H9 (cell line): ENCODE measurements at regions not wholly inside any gene's neighbourhood (a gene's known extent, or its start where the extent isn't known, plus 50 kb on each side); places are given as distances from the start of the nearest gene placed in this dataset.

Experiments used
- DNase-seq: peaks from one replicate; pipeline ENCODE4 v3.0.0-alpha.2; 2017
- H2AFZ ChIP-seq: one replicate; pipeline ENCODE4 v1.6.1; 2013; ENCODE audit warnings: mild to moderate bottlenecking, low read length, control low read depth, moderate library complexity
- H2AK5ac ChIP-seq: 2 replicates; pipeline ENCODE4 v1.6.1; 2013; ENCODE audit warnings: low read length, control low read depth, mixed read lengths; ENCODE audit not compliant: insufficient read length
- H2BK120ac ChIP-seq: one replicate; pipeline ENCODE4 v1.6.1; 2013; ENCODE audit warnings: low read depth, mild to moderate bottlenecking, low read length, control low read depth, inconsistent platforms; ENCODE audit not compliant: poor library complexity, severe bottlenecking
- H2BK12ac ChIP-seq: 2 replicates; pipeline ENCODE4 v1.6.1; 2013; ENCODE audit warnings: low read length, control low read depth, mixed read lengths, low read depth; ENCODE audit not compliant: insufficient read length
- H2BK15ac ChIP-seq: 2 replicates; pipeline ENCODE4 v1.6.1; 2013; ENCODE audit warnings: low read depth, low read length, control low read depth
- H2BK20ac ChIP-seq: one replicate; pipeline ENCODE4 v1.6.1; 2013; ENCODE audit warnings: low read depth, mild to moderate bottlenecking, low read length, control low read depth, inconsistent platforms; ENCODE audit not compliant: poor library complexity, severe bottlenecking
- H2BK5ac ChIP-seq: 2 replicates; pipeline ENCODE4 v1.6.1; 2013; ENCODE audit warnings: low read length, control low read depth, mixed read lengths; ENCODE audit not compliant: insufficient read length
- H3K14ac ChIP-seq: 2 replicates; pipeline ENCODE4 v1.6.1; 2013; ENCODE audit warnings: low read length, control low read depth; ENCODE audit not compliant: insufficient read depth
- H3K18ac ChIP-seq: 2 replicates; pipeline ENCODE4 v1.6.1; 2013; ENCODE audit warnings: low read depth, mild to moderate bottlenecking, mixed read lengths, low read length, control low read depth; ENCODE audit not compliant: insufficient read length
- H3K23ac ChIP-seq: 2 replicates; pipeline ENCODE4 v1.6.1; 2013; ENCODE audit warnings: low read length, control low read depth, mixed read lengths, low read depth; ENCODE audit not compliant: insufficient read length
- H3K23me2 ChIP-seq: 2 replicates; pipeline ENCODE4 v1.6.1; 2013; ENCODE audit warnings: low read depth, mild to moderate bottlenecking, mixed read lengths, low read length, control low read depth; ENCODE audit not compliant: insufficient read length, poor library complexity, severe bottlenecking
- H3K27ac ChIP-seq: 2 replicates; pipeline ENCODE4 v1.5.1; 2013; ENCODE audit warnings: low read length, control low read depth, mixed read lengths, low read depth; ENCODE audit not compliant: insufficient read length
- H3K27me3 ChIP-seq: 2 replicates; pipeline ENCODE4 v1.6.1; 2013; ENCODE audit warnings: low read length, control low read depth, inconsistent platforms; ENCODE audit not compliant: insufficient read depth
- H3K4ac ChIP-seq: 2 replicates; pipeline ENCODE4 v1.6.1; 2013; ENCODE audit warnings: low read depth, mild to moderate bottlenecking, control low read depth, inconsistent platforms, low read length, moderate library complexity
- H3K4me1 ChIP-seq: 2 replicates; pipeline ENCODE4 v1.6.1; 2013; ENCODE audit warnings: low read length, control low read depth, inconsistent platforms; ENCODE audit not compliant: insufficient read depth
- H3K4me2 ChIP-seq: 2 replicates; pipeline ENCODE4 v1.6.1; 2013; ENCODE audit warnings: low read length, control low read depth, mixed read lengths; ENCODE audit not compliant: insufficient read length, insufficient read depth
- H3K56ac ChIP-seq: 2 replicates; pipeline ENCODE4 v1.6.1; 2013; ENCODE audit warnings: low read depth, mild to moderate bottlenecking, mixed read lengths, low read length, control low read depth; ENCODE audit not compliant: insufficient read length
- H3K79me1 ChIP-seq: 2 replicates; pipeline ENCODE4 v1.6.1; 2013; ENCODE audit warnings: low read depth, mild to moderate bottlenecking, moderate library complexity, low read length, control low read depth, inconsistent platforms; ENCODE audit not compliant: insufficient read depth, poor library complexity, severe bottlenecking
- H3K79me2 ChIP-seq: 2 replicates; pipeline ENCODE4 v1.6.1; 2013; ENCODE audit warnings: low read length, control low read depth, inconsistent platforms; ENCODE audit not compliant: insufficient read depth
- H3K9ac ChIP-seq: 2 replicates; pipeline ENCODE4 v1.6.1; 2013; ENCODE audit warnings: low read length, control low read depth, mixed read lengths; ENCODE audit not compliant: insufficient read length; ENCODE audit errors: extremely low read depth
- H3K9me3 ChIP-seq: one replicate; pipeline ENCODE4 v1.6.1; 2013; ENCODE audit warnings: low read depth, low read length, inconsistent platforms; ENCODE audit not compliant: control insufficient read depth
- H3T11ph ChIP-seq: one replicate; pipeline ENCODE4 v1.6.1; 2013; ENCODE audit warnings: mild to moderate bottlenecking, low read length, control low read depth, inconsistent platforms
- H4K20me1 ChIP-seq: one replicate; pipeline ENCODE4 v1.6.1; 2013; ENCODE audit not compliant: control insufficient read depth, insufficient read length, insufficient read depth
- H4K5ac ChIP-seq: 2 replicates; pipeline ENCODE4 v1.6.1; 2013; ENCODE audit warnings: low read depth, mild to moderate bottlenecking, mixed read lengths, low read length, control low read depth; ENCODE audit not compliant: insufficient read length
- H4K8ac ChIP-seq: replicated peaks from 2 replicates; pipeline ENCODE4 v1.6.1; 2013; ENCODE audit warnings: low read length, control low read depth, mixed read lengths, low read depth; ENCODE audit not compliant: insufficient read length
- H4K91ac ChIP-seq: 2 replicates; pipeline ENCODE4 v1.6.1; 2013; ENCODE audit warnings: low read depth, mild to moderate bottlenecking, moderate library complexity, mixed read lengths, low read length, control low read depth; ENCODE audit not compliant: insufficient read length
- H3K27ac Mint-ChIP-seq, 3 experiments: 2 replicates in 2 of 3; 3 replicates in 1 of 3; pipeline ENCODE4 v1.8.0; 2020 to 2021; ENCODE audit warnings: mixed read lengths in 3 of 3, mild to moderate bottlenecking in 1 of 3, moderate library complexity in 1 of 3
- H3K27me3 Mint-ChIP-seq: 2 replicates; pipeline ENCODE4 v1.8.0; 2021; ENCODE audit warnings: low read depth, mild to moderate bottlenecking, moderate library complexity, mixed read lengths
- H3K36me3 Mint-ChIP-seq, 3 experiments: 2 replicates in 2 of 3; 3 replicates in 1 of 3; pipeline ENCODE4 v1.8.0; 2020 to 2021; ENCODE audit warnings: low read depth in 3 of 3, mixed read lengths in 3 of 3; ENCODE audit not compliant: insufficient read depth in 1 of 3
- H3K4me1 Mint-ChIP-seq, 2 experiments: 2 replicates each; pipeline ENCODE4 v1.8.0; 2020; ENCODE audit warnings: mixed read lengths in 2 of 2
- H3K4me3 Mint-ChIP-seq, 2 experiments: 2 replicates in 1 of 2; 3 replicates in 1 of 2; pipeline ENCODE4 v1.8.0; 2020 to 2021; ENCODE audit warnings: mild to moderate bottlenecking in 2 of 2, mixed read lengths in 2 of 2, moderate library complexity in 1 of 2
- H3K9me3 Mint-ChIP-seq, 2 experiments: 2 replicates in 1 of 2; 3 replicates in 1 of 2; pipeline ENCODE4 v1.8.0; 2020; ENCODE audit warnings: mild to moderate bottlenecking in 2 of 2, mixed read lengths in 2 of 2, moderate library complexity in 1 of 2
- CTCF ChIP-seq: fragments of 200-600 bp; sonication (generic); conservative IDR thresholded peaks from 3 replicates; pipeline ENCODE4 v1.8.0; 2021; ENCODE audit warnings: antibody characterized with exemption, mild to moderate bottlenecking
- WGBS: extraction: QIAGEN DNeasy Blood & Tissue Kit; methylation state at CpG from one replicate; pipeline ENCODE4 v1.1.7; 2013; ENCODE audit warnings: missing lambda C conversion rate, low lambda C conversion rate, mixed read lengths; ENCODE audit not compliant: insufficient read length; ENCODE audit errors: extremely low coverage; 5-methylcytosine and 5-hydroxymethylcytosine counted together

- no peak overlapping the region for H3K4me3 Mint-ChIP-seq
- H3K27me3 Mint-ChIP-seq = no peaks in the 10 kb centered on the region
- WGBS = no CpG with 5 or more reads among the region's 3 CpGs
Observed at GRCh38 chr4:67236318-67236717, 309.0 kb downstream of the CENPC start.

More at GRCh38 chr4:67236318-67236717, 309.0 kb downstream of the CENPC start:
- Histone ChIP-seq H4K8ac (no peak overlapping the region), H2AFZ (no peak overlapping the region), H3K23me2 (no peaks in the 10 kb centered on the region), H4K5ac (no peak overlapping the region), H2BK12ac (no peak overlapping the region), H3T11ph (no peak overlapping the region), H3K23ac (no peak overlapping the region), H3K4me2 (no peak overlapping the region), H3K4ac (no peak overlapping the region), H2AK5ac (no peak overlapping the region), H3K14ac (no peak overlapping the region), H3K27ac (no peak overlapping the region), H3K56ac (no peak overlapping the region), H2BK120ac (no peak overlapping the region), H4K91ac (no peak overlapping the region), H3K4me1 (no peaks in the 10 kb centered on the region), H3K9ac (no peak overlapping the region), H2BK20ac (no peak overlapping the region), H4K20me1 (no peaks in the 10 kb centered on the region), H3K18ac (no peak overlapping the region), H2BK15ac (no peak overlapping the region), H3K79me2 (no peaks in the 10 kb centered on the region), H3K79me1 (no peaks in the 10 kb centered on the region), H3K27me3 (no peaks in the 10 kb centered on the region), H2BK5ac (no peak overlapping the region), H3K9me3 (no peaks in the 10 kb centered on the region)
- Mint-ChIP-seq H3K36me3 (no peaks in the 10 kb centered on the region), H3K9me3 (no peaks in the 10 kb centered on the region), H3K4me1 (no peaks in the 10 kb centered on the region), H3K27ac (no peak overlapping the region; a peak in 1 of 7 replicates)
- TF ChIP-seq CTCF = no peak
- DNase-seq = no peak
